ENCODE measurements at regions not wholly inside any gene's neighbourhood (a gene's known extent, or its start where the extent isn't known, plus 50 kb on each side); places are given as distances from the start of the nearest gene placed in this dataset.

DNA sequence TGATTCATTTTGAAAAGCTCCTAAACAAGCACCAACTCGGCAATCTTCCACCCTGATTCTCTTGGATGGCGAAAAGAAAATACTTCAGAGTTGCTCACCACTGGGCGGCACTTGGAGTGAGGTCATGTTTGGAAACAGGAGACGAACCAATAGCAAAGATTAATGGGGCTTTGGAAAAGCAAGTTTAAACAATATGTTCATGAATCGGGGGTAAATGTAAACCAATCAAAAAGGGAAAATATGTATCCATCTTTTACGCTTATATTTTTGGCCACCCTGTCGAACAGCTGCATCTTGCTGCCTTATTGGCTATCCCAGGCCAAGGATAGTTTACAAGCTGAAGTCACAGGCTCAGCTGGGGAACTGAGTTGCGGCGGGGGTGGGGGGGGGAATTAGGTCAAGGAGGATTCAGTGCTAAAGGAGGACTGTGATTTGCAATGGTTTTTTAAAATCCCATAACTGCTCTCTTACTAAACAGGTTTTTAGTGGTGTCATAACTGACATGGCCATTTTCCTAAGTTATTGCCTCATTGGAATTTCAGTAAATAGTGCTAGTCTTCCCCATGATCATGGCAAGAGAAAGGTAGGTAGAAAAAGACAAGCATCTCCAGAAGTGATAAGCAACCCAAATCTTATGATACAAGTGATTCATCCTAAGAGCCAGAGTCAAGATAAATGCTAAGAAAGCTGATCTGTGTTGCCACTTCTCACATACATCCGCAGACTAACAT, 210.6 kb downstream of the PHLDA1 start:
- TF ChIP-seq CTCF (IDR thresholded peaks at IDR 0.05) (no peak), POLR2A (IDR thresholded peaks at IDR 0.05) (no peak)

Measured in prostate gland (tissue), 2 donors.